Progenitor cell of endocrine pancreas (in vitro differentiated cells): ENCODE measurements at regions not wholly inside any gene's neighbourhood (a gene's known extent, or its start where the extent isn't known, plus 50 kb on each side); places are given as distances from the start of the nearest gene placed in this dataset.

ENCODE experiments used
- DNase-seq: peaks from one replicate; pipeline ENCODE4 v3.0.0; 2021; ENCODE audit warnings: low spot score; ENCODE audit not compliant: unreplicated experiment
- H3K27ac Mint-ChIP-seq: 2 replicates; pipeline ENCODE4 v1.8.0; 2021; ENCODE audit warnings: mild to moderate bottlenecking, moderate library complexity, mixed read lengths
- H3K27me3 Mint-ChIP-seq: 2 replicates; pipeline ENCODE4 v1.8.0; 2021; ENCODE audit warnings: mixed read lengths
- H3K36me3 Mint-ChIP-seq: 2 replicates; pipeline ENCODE4 v1.8.0; 2022; ENCODE audit warnings: mixed read lengths; ENCODE audit not compliant: insufficient read depth
- H3K4me1 Mint-ChIP-seq: 2 replicates; pipeline ENCODE4 v1.8.0; 2021; ENCODE audit warnings: low read depth, mixed read lengths
- H3K4me3 Mint-ChIP-seq: 2 replicates; pipeline ENCODE4 v1.8.0; 2021; ENCODE audit warnings: low read depth, mild to moderate bottlenecking, moderate library complexity, mixed read lengths
- H3K9me3 Mint-ChIP-seq: 2 replicates; pipeline ENCODE4 v1.8.0; 2021; ENCODE audit warnings: low read depth, mixed read lengths
- CTCF ChIP-seq: fragments of 200-600 bp; sonication (generic); IDR thresholded peaks from one replicate; pipeline ENCODE4 v1.5.0; 2021; ENCODE audit warnings: antibody characterized with exemption, mild to moderate bottlenecking; ENCODE audit not compliant: unreplicated experiment

GRCh38 chr7:68364886-68365625 is 1233.2 kb upstream of the AUTS2 start:
- no peaks in the 10 kb centered on the region for H3K4me1 Mint-ChIP-seq
- peaks cover 7% of the 10 kb centered on the region for H3K9me3 Mint-ChIP-seq
- no peak overlapping the region for H3K27ac Mint-ChIP-seq
- no peak overlapping the region for H3K4me3 Mint-ChIP-seq
- no peaks in the 10 kb centered on the region for H3K36me3 Mint-ChIP-seq
- H3K27me3 Mint-ChIP-seq = peaks cover 4% of the 10 kb centered on the region
- DNase-seq = no peak
- TF ChIP-seq CTCF = no peak

GRCh38 chr7:68371985-68372384 is 1226.3 kb upstream of the AUTS2 start:
- TF ChIP-seq CTCF = no peak
- Mint-ChIP-seq H3K9me3 (peaks cover 3% of the 10 kb centered on the region), H3K36me3 (no peaks in the 10 kb centered on the region), H3K27me3 (peaks cover 4% of the 10 kb centered on the region), H3K4me1 (no peaks in the 10 kb centered on the region), H3K4me3 (no peak overlapping the region), H3K27ac (no peak overlapping the region)
- DNase-seq = no peak

- TF ChIP-seq CTCF = no peak
- H3K4me3 Mint-ChIP-seq = no peak overlapping the region
- H3K27ac Mint-ChIP-seq = no peak overlapping the region
- DNase-seq = no peak
- no peaks in the 10 kb centered on the region for H3K9me3 Mint-ChIP-seq
- H3K36me3 Mint-ChIP-seq = no peaks in the 10 kb centered on the region
- no peaks in the 10 kb centered on the region for H3K4me1 Mint-ChIP-seq
- peaks cover 4% of the 10 kb centered on the region for H3K27me3 Mint-ChIP-seq
Measured at GRCh38 chr7:68376131-68376661, 1222.1 kb upstream of the AUTS2 start.

GRCh38 chr7:68381731-68382130 is 1216.5 kb upstream of the AUTS2 start:
- Mint-ChIP-seq H3K4me1 (no peaks in the 10 kb centered on the region), H3K27ac (no peak overlapping the region), H3K9me3 (peaks cover 6% of the 10 kb centered on the region), H3K36me3 (peaks cover 1% of the 10 kb centered on the region), H3K4me3 (no peak overlapping the region), H3K27me3 (no peaks in the 10 kb centered on the region)
- DNase-seq = no peak
- no peak for TF ChIP-seq CTCF

GRCh38 chr7:68384581-68384980 is 1213.7 kb upstream of the AUTS2 start:
- Mint-ChIP-seq H3K4me3 (no peak overlapping the region), H3K27me3 (no peaks in the 10 kb centered on the region)
- TF ChIP-seq CTCF = no peak

More at GRCh38 chr7:68384581-68384980, 1213.7 kb upstream of the AUTS2 start:
- H3K36me3 Mint-ChIP-seq = peaks cover 1% of the 10 kb centered on the region
- no peak overlapping the region for H3K27ac Mint-ChIP-seq
- no peaks in the 10 kb centered on the region for H3K4me1 Mint-ChIP-seq
- peaks cover 8% of the 10 kb centered on the region for H3K9me3 Mint-ChIP-seq
- no peak for DNase-seq
